CD4-positive, alpha-beta T cell (primary cell): ENCODE measurements at regions not wholly inside any gene's neighbourhood (a gene's known extent, or its start where the extent isn't known, plus 50 kb on each side); places are given as distances from the start of the nearest gene placed in this dataset.

Experiments
- ATAC-seq: fragments of 200-7000 bp; cut with Tn5 transposase; one replicate; pipeline ENCODE4 v1.10.0; 2022; ENCODE audit warnings: mild to moderate bottlenecking; ENCODE audit not compliant: poor library complexity
- CTCF ChIA-PET: fragments of 350-600 bp; sonication (Branson Sonifier 250); formaldehyde crosslinking; loops from one replicate; lab custom pipeline; 2021; ENCODE audit warnings: antibody characterized with exemption, inconsistent platforms; lab: Charles Lee
- POLR2A ChIA-PET: fragments of 350-600 bp; sonication (Branson Sonifier 250); formaldehyde crosslinking; loops from one replicate; lab custom pipeline; 2021; ENCODE audit warnings: antibody characterized with exemption, inconsistent platforms; lab: Charles Lee
- DNase-seq, 14 experiments: peaks; one replicate each; pipeline ENCODE4 v3.0.0-alpha.2; 2013 to 2020; ENCODE audit warnings: mixed read lengths in 2 of 14
- H3K27ac ChIP-seq, 2 donors: one replicate each; pipeline versions ENCODE4 v1.5.1 to v1.7.0; 2013; ENCODE audit warnings: low read length in 2 of 2, low read depth in 1 of 2, mild to moderate bottlenecking in 1 of 2
- H3K27me3 ChIP-seq, 2 experiments: 1 replicate in 1 of 2; 2 replicates in 1 of 2; pipeline versions ENCODE4 v1.6.1 to v1.7.0; 2013; ENCODE audit warnings: low read length in 2 of 2, control low read depth in 1 of 2, mild to moderate bottlenecking in 1 of 2, moderate library complexity in 1 of 2; ENCODE audit not compliant: insufficient read depth in 2 of 2, control insufficient read depth in 1 of 2
- H3K36me3 ChIP-seq: one replicate; pipeline ENCODE4 v1.6.1; 2013; ENCODE audit warnings: low read length, control low read depth; ENCODE audit not compliant: insufficient read depth
- H3K4me1 ChIP-seq: one replicate; pipeline ENCODE4 v1.6.1; 2013; ENCODE audit warnings: low read length, control low read depth; ENCODE audit not compliant: insufficient read depth
- H3K4me3 ChIP-seq: one replicate; pipeline ENCODE4 v1.5.1; 2013; ENCODE audit warnings: mild to moderate bottlenecking, low read length, moderate library complexity
- H3K9me3 ChIP-seq, 2 experiments: 1 replicate in 1 of 2; 2 replicates in 1 of 2; pipeline versions ENCODE4 v1.6.1 to v1.7.0; 2013; ENCODE audit warnings: low read length in 2 of 2, mild to moderate bottlenecking in 2 of 2, control low read depth in 1 of 2, moderate library complexity in 1 of 2; ENCODE audit not compliant: control insufficient read depth in 1 of 2, insufficient read depth in 1 of 2
- H3K27ac Mint-ChIP-seq: one replicate; pipeline ENCODE4 v1.8.0; 2020; ENCODE audit warnings: mixed read lengths
- H3K27me3 Mint-ChIP-seq: one replicate; pipeline ENCODE4 v1.8.0; 2021; ENCODE audit warnings: mixed read lengths
- H3K36me3 Mint-ChIP-seq: one replicate; pipeline ENCODE4 v1.8.0; 2021; ENCODE audit warnings: low read depth, mixed read lengths
- H3K4me1 Mint-ChIP-seq: one replicate; pipeline ENCODE4 v1.8.0; 2021; ENCODE audit warnings: low read depth, mixed read lengths
- H3K4me3 Mint-ChIP-seq: one replicate; pipeline ENCODE4 v1.8.0; 2020; ENCODE audit warnings: mild to moderate bottlenecking, mixed read lengths
- H3K9me3 Mint-ChIP-seq: one replicate; pipeline ENCODE4 v1.8.0; 2020; ENCODE audit warnings: mixed read lengths
- CTCF ChIP-seq: fragments of 200-600 bp; IDR thresholded peaks from one replicate; pipeline ENCODE4 v1.8.0; 2022; ENCODE audit warnings: antibody characterized with exemption, mild to moderate bottlenecking
- intact Hi-C, 2 experiments: fragments of 100-400 bp; cut with DNase I in 1 of 2; cut with micrococcal nuclease in 1 of 2; formaldehyde crosslinking; loops; one replicate each; pipeline versions ENCODE4 v1.15.1 to v1.9.0; 2023 to 2025; cut with DNase I, micrococcal nuclease

DNA sequence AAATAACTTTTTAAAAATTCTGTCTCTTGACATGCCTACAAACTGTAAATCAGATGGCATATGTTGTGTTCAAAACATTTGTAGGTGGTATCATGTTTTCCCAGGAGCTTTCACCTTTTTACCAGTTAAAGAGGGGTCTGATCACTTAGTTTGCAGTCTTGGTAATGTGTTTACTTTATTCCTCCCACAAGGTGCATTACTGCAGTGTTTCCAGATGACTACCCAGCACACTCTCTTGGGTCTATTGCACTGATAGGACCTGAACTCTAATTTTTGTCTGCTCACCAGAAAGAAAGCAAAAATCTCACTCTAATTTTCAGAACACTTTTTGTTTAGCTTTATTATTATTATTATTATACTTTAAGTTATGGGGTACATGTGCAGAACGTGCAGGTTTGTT is 734.1 kb downstream of the GBE1 start:
- TF ChIP-seq CTCF = no peak
- Mint-ChIP-seq H3K4me3 (no peak overlapping the region), H3K9me3 (peaks cover 14% of the 10 kb centered on the region), H3K27me3 (no peaks in the 10 kb centered on the region), H3K4me1 (no peaks in the 10 kb centered on the region), H3K36me3 (no peaks in the 10 kb centered on the region), H3K27ac (no peak overlapping the region)
- ATAC-seq (no peak), DNase-seq (no peak)
- Histone ChIP-seq H3K27me3 (no peaks in the 10 kb centered on the region), H3K4me1 (no peaks in the 10 kb centered on the region), H3K4me3 (no peak overlapping the region), H3K9me3 (peaks cover 0 to 15% of the 10 kb centered on the region in 2 experiments), H3K36me3 (no peaks in the 10 kb centered on the region), H3K27ac (no peak overlapping the region)
- POLR2A ChIA-PET = no interaction called here
- CTCF ChIA-PET = no interaction called here
- intact Hi-C loops = no loop called here

DNA sequence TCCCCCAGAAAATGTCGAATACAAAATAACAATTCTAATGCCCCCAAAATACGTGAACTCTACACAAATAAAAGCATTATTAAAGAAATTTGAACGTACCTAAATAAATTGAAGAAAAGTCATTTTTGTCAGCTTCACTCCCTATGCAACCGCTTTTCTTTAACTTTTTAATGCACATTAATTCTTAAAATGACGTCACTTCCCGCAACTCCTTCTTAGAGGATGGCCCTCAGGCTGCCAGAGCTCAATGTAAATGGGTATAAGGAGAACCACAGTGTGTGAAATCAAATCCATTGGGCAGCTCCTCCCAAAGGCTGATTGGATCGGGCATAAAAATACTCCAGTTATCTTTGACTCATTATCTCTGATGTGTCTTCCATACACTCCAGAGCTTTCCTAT is 736.9 kb downstream of the GBE1 start:
- H3K9me3 Mint-ChIP-seq = peaks cover 12% of the 10 kb centered on the region
- POLR2A ChIA-PET = no interaction called here

DNA sequence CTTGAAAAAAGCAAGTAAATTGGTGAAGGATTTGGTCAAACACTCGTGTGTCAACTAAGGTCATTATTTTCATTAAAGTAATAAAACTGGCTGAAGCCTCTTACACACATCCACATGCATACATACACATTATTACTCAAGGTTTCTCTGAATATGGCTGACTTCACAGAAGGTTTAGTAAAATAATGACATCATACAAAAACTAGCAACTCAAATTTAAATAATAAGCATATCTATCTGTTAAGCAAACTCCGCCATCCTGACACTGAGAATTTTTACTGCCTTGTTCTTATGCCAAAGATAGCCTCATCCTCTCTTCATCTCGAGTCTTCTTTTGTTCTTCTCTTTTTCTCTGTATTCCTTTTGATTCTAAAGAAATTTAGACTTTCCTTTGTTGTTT is 739.1 kb downstream of the GBE1 start:
- DNase-seq (no peak), ATAC-seq (no peak)
- ChIA-PET POLR2A (no interaction called here), CTCF (no interaction called here)
- H3K27me3 Mint-ChIP-seq = no peaks in the 10 kb centered on the region
- H3K9me3 Mint-ChIP-seq = peaks cover 11% of the 10 kb centered on the region
- H3K4me3 Mint-ChIP-seq = no peak overlapping the region
- Histone ChIP-seq H3K27ac (no peak overlapping the region), H3K9me3 (peaks cover 0 to 5% of the 10 kb centered on the region in 2 experiments), H3K4me1 (no peaks in the 10 kb centered on the region), H3K27me3 (no peaks in the 10 kb centered on the region), H3K4me3 (no peak overlapping the region), H3K36me3 (no peaks in the 10 kb centered on the region)
- H3K4me1 Mint-ChIP-seq = no peaks in the 10 kb centered on the region
- H3K36me3 Mint-ChIP-seq = no peaks in the 10 kb centered on the region
- no peak for TF ChIP-seq CTCF
- intact Hi-C loops = no loop called here
- H3K27ac Mint-ChIP-seq = no peak overlapping the region

More for the DNA sequence above, 736.9 kb downstream of the GBE1 start:
- TF ChIP-seq CTCF = no peak
- Histone ChIP-seq H3K27ac (no peak overlapping the region), H3K27me3 (no peaks in the 10 kb centered on the region), H3K36me3 (no peaks in the 10 kb centered on the region), H3K4me1 (no peaks in the 10 kb centered on the region), H3K9me3 (peaks cover 0 to 9% of the 10 kb centered on the region in 2 experiments), H3K4me3 (no peak overlapping the region)
- H3K4me3 Mint-ChIP-seq = no peak overlapping the region
- intact Hi-C loops = no loop called here
- no peaks in the 10 kb centered on the region for H3K4me1 Mint-ChIP-seq
- no peaks in the 10 kb centered on the region for H3K36me3 Mint-ChIP-seq
- CTCF ChIA-PET = no interaction called here
- no peak overlapping the region for H3K27ac Mint-ChIP-seq
- no peaks in the 10 kb centered on the region for H3K27me3 Mint-ChIP-seq
- ATAC-seq = no peak
- no peak for DNase-seq
